Endodermal cell (in vitro differentiated cells): ENCODE measurements at regions not wholly inside any gene's neighbourhood (a gene's known extent, or its start where the extent isn't known, plus 50 kb on each side); places are given as distances from the start of the nearest gene placed in this dataset.

Source experiments
- DNase-seq: peaks from one replicate; pipeline ENCODE4 v3.0.0-alpha.2; 2017
- H3K27ac ChIP-seq: 2 replicates; pipeline ENCODE4 v1.5.1; 2013; ENCODE audit warnings: mild to moderate bottlenecking, low read depth, low read length, moderate library complexity
- H3K27me3 ChIP-seq: 2 replicates; pipeline ENCODE4 v1.6.1; 2013; ENCODE audit warnings: mild to moderate bottlenecking, low read length, moderate library complexity; ENCODE audit not compliant: insufficient read depth, control insufficient read depth, poor library complexity, severe bottlenecking
- H3K36me3 ChIP-seq: 2 replicates; pipeline ENCODE4 v1.7.0; 2013; ENCODE audit warnings: mild to moderate bottlenecking, low read length, moderate library complexity; ENCODE audit not compliant: control insufficient read depth, insufficient read depth
- H3K4me1 ChIP-seq: one replicate; pipeline ENCODE4 v1.7.0; 2013; ENCODE audit warnings: low read length; ENCODE audit not compliant: control insufficient read depth, insufficient read depth
- H3K4me3 ChIP-seq: 2 replicates; pipeline ENCODE4 v1.5.1; 2013; ENCODE audit warnings: mild to moderate bottlenecking, low read length, moderate library complexity
- H3K9ac ChIP-seq: 2 replicates; pipeline ENCODE4 v1.6.1; 2013; ENCODE audit warnings: mild to moderate bottlenecking, low read length, moderate library complexity; ENCODE audit not compliant: poor library complexity, severe bottlenecking; ENCODE audit errors: extremely low read depth
- H3K9me3 ChIP-seq: 2 replicates; pipeline ENCODE4 v1.6.1; 2013; ENCODE audit warnings: mild to moderate bottlenecking, low read length, moderate library complexity; ENCODE audit not compliant: control insufficient read depth
- H3K27ac Mint-ChIP-seq: 2 replicates; pipeline ENCODE4 v1.8.0; 2020; ENCODE audit warnings: mixed read lengths
- H3K27me3 Mint-ChIP-seq: 2 replicates; pipeline ENCODE4 v1.8.0; 2021; ENCODE audit warnings: mild to moderate bottlenecking, mixed read lengths; ENCODE audit not compliant: insufficient read depth
- H3K36me3 Mint-ChIP-seq: 2 replicates; pipeline ENCODE4 v1.8.0; 2020; ENCODE audit warnings: low read depth, mixed read lengths
- H3K4me1 Mint-ChIP-seq: 2 replicates; pipeline ENCODE4 v1.8.0; 2020; ENCODE audit warnings: mixed read lengths
- H3K4me3 Mint-ChIP-seq: 2 replicates; pipeline ENCODE4 v1.8.0; 2020; ENCODE audit warnings: mild to moderate bottlenecking, moderate library complexity, mixed read lengths
- H3K9me3 Mint-ChIP-seq: 2 replicates; pipeline ENCODE4 v1.8.0; 2020; ENCODE audit warnings: mild to moderate bottlenecking, mixed read lengths
- CTCF ChIP-seq: fragments of 200-600 bp; sonication (generic); conservative IDR thresholded peaks from 2 replicates; pipeline ENCODE4 v1.5.0; 2021; ENCODE audit warnings: antibody characterized with exemption, mild to moderate bottlenecking
- WGBS, 2 experiments: methylation state at CpG; one replicate each; pipeline versions ENCODE4 v1.1.5 to v1.1.7; 2013; ENCODE audit warnings: missing lambda C conversion rate in 2 of 2, mixed read lengths in 1 of 2; ENCODE audit not compliant: insufficient coverage in 1 of 2, insufficient read length in 1 of 2; 5-methylcytosine and 5-hydroxymethylcytosine counted together

GRCh38 chr3:38994251-38994650 is 57.5 kb downstream of the SCN11A start:
- Mint-ChIP-seq H3K4me3 (no peak overlapping the region), H3K4me1 (peaks cover 10% of the 10 kb centered on the region), H3K9me3 (no peaks in the 10 kb centered on the region), H3K36me3 (no peaks in the 10 kb centered on the region), H3K27me3 (peaks cover 1% of the 10 kb centered on the region), H3K27ac (no peak overlapping the region)
- Histone ChIP-seq H3K27me3 (no peaks in the 10 kb centered on the region), H3K9ac (no peak overlapping the region), H3K4me3 (no peak overlapping the region), H3K27ac (no peak overlapping the region), H3K9me3 (no peaks in the 10 kb centered on the region), H3K4me1 (no peaks in the 10 kb centered on the region), H3K36me3 (no peaks in the 10 kb centered on the region)
- no peak for DNase-seq
- WGBS, 2 experiments: 88 to 100% methylated on average over 3 of the region's 3 CpGs
- TF ChIP-seq CTCF: no peak

GRCh38 chr3:38992117-38992760 is 59.5 kb downstream of the SCN11A start:
- Histone ChIP-seq H3K9ac (no peak overlapping the region), H3K4me3 (no peak overlapping the region), H3K36me3 (no peaks in the 10 kb centered on the region), H3K9me3 (no peaks in the 10 kb centered on the region), H3K4me1 (no peaks in the 10 kb centered on the region), H3K27me3 (no peaks in the 10 kb centered on the region), H3K27ac (no peak overlapping the region)
- no peaks in the 10 kb centered on the region for H3K36me3 Mint-ChIP-seq
- no peaks in the 10 kb centered on the region for H3K9me3 Mint-ChIP-seq
- peaks cover 6% of the 10 kb centered on the region for H3K27me3 Mint-ChIP-seq
- H3K4me1 Mint-ChIP-seq: peaks cover 10% of the 10 kb centered on the region
- TF ChIP-seq CTCF: no peak
- 71 to 87% methylated on average over 2 to 4 of the region's 4 CpGs for WGBS, 2 experiments
- no peak overlapping the region for H3K4me3 Mint-ChIP-seq
- no peak overlapping the region for H3K27ac Mint-ChIP-seq
- no peak for DNase-seq

GRCh38 chr3:38990621-38991020 is 61.1 kb downstream of the SCN11A start:
- no peak overlapping the region for H3K4me3 Mint-ChIP-seq
- DNase-seq: no peak

More at GRCh38 chr3:38990621-38991020, 61.1 kb downstream of the SCN11A start:
- Histone ChIP-seq H3K4me1 (no peaks in the 10 kb centered on the region), H3K9ac (no peak overlapping the region), H3K27me3 (no peaks in the 10 kb centered on the region), H3K4me3 (no peak overlapping the region), H3K9me3 (no peaks in the 10 kb centered on the region), H3K27ac (no peak overlapping the region), H3K36me3 (no peaks in the 10 kb centered on the region)
- TF ChIP-seq CTCF: no peak
- WGBS, 2 experiments: 82 to 83% methylated on average over 3 of the region's 3 CpGs
- Mint-ChIP-seq H3K27me3 (peaks cover 6% of the 10 kb centered on the region), H3K9me3 (no peaks in the 10 kb centered on the region), H3K36me3 (no peaks in the 10 kb centered on the region), H3K27ac (no peak overlapping the region), H3K4me1 (peaks cover 10% of the 10 kb centered on the region)
